Ishikawa (cell line): ENCODE measurements at regions not wholly inside any gene's neighbourhood (a gene's known extent, or its start where the extent isn't known, plus 50 kb on each side); places are given as distances from the start of the nearest gene placed in this dataset.

ENCODE experiments used
- CEBPB ChIP-seq: IDR thresholded peaks from 2 replicates; pipeline ENCODE4 v1.6.1; 2012
- CREB1 ChIP-seq: IDR thresholded peaks from 2 replicates; pipeline ENCODE4 v1.6.1; 2012; ENCODE audit warnings: low read depth
- EGR1 ChIP-seq: IDR thresholded peaks from 2 replicates; pipeline ENCODE4 v1.6.1; 2012
- EP300 ChIP-seq: IDR thresholded peaks from 2 replicates; pipeline ENCODE4 v1.6.1; 2012; ENCODE audit warnings: borderline replicate concordance
- FOXM1 ChIP-seq: IDR thresholded peaks from 2 replicates; pipeline ENCODE4 v1.6.1; 2012; ENCODE audit warnings: low read depth, borderline replicate concordance
- MAX ChIP-seq: IDR thresholded peaks from 2 replicates; pipeline ENCODE4 v1.6.1; 2012
- NFIC ChIP-seq: IDR thresholded peaks from 2 replicates; pipeline ENCODE4 v1.6.1; 2012
- RAD21 ChIP-seq: IDR thresholded peaks from 2 replicates; pipeline ENCODE4 v1.6.1; 2012; ENCODE audit warnings: low read depth
- REST ChIP-seq: IDR thresholded peaks from 2 replicates; pipeline ENCODE4 v1.6.1; 2012; ENCODE audit warnings: low read depth, mild to moderate bottlenecking
- TAF1 ChIP-seq: IDR thresholded peaks from 2 replicates; pipeline ENCODE4 v1.6.1; 2012; ENCODE audit warnings: low read depth, mild to moderate bottlenecking
- TCF12 ChIP-seq: IDR thresholded peaks from 2 replicates; pipeline ENCODE4 v1.6.1; 2012; ENCODE audit warnings: low read depth
- TEAD4 ChIP-seq: IDR thresholded peaks from 2 replicates; pipeline ENCODE4 v1.6.1; 2012
- USF1 ChIP-seq: IDR thresholded peaks from 2 replicates; pipeline ENCODE4 v1.6.1; 2012
- YY1 ChIP-seq: IDR thresholded peaks from 2 replicates; pipeline ENCODE4 v1.6.1; 2012; ENCODE audit warnings: low read depth
- ZBTB7A ChIP-seq: IDR thresholded peaks from 2 replicates; pipeline ENCODE4 v1.6.1; 2012; ENCODE audit warnings: low read depth

GRCh38 chr11:20311444-20311843 is 52.1 kb upstream of the HTATIP2 start:
- TF ChIP-seq USF1: no peak
- TF ChIP-seq TAF1: no peak
- TF ChIP-seq RAD21: no peak
- TF ChIP-seq MAX: no peak
- TF ChIP-seq FOXM1: no peak
- no peak for TF ChIP-seq EGR1
- no peak for TF ChIP-seq ZBTB7A
- TF ChIP-seq NFIC: no peak
- TF ChIP-seq REST: no peak
- no peak for TF ChIP-seq YY1
- no peak for TF ChIP-seq EP300
- no peak for TF ChIP-seq TCF12
- no peak for TF ChIP-seq CREB1
- TF ChIP-seq TEAD4: no peak
- no peak for TF ChIP-seq CEBPB

- TF ChIP-seq CEBPB (no peak), RAD21 (no peak), EGR1 (no peak), TAF1 (no peak), TEAD4 (no peak), EP300 (no peak), FOXM1 (no peak), REST (no peak), TCF12 (no peak), YY1 (no peak), USF1 (no peak), ZBTB7A (no peak)
Observed at GRCh38 chr11:20310596-20311394, 52.7 kb upstream of the HTATIP2 start.

GRCh38 chr11:20310137-20310536 is 53.4 kb upstream of the HTATIP2 start:
- TF ChIP-seq YY1: no peak
- no peak for TF ChIP-seq MAX
- no peak for TF ChIP-seq ZBTB7A
- TF ChIP-seq NFIC: no peak
- no peak for TF ChIP-seq TCF12
- no peak for TF ChIP-seq TEAD4
- no peak for TF ChIP-seq CREB1
- TF ChIP-seq EP300: no peak
- no peak for TF ChIP-seq TAF1
- no peak for TF ChIP-seq FOXM1

GRCh38 chr11:20309231-20310025 is 54.1 kb upstream of the HTATIP2 start:
- TF ChIP-seq RAD21: no peak
- no peak for TF ChIP-seq EGR1
- no peak for TF ChIP-seq ZBTB7A
- TF ChIP-seq REST: no peak
- no peak for TF ChIP-seq TAF1
- TF ChIP-seq TEAD4: no peak
- TF ChIP-seq CEBPB: no peak
- TF ChIP-seq TCF12: no peak
